Activated T-helper 17 cell treated with anti-CD3 and anti-CD28 coated beads, Interleukin-2, amount 50 U/mL, for 72 hours (primary cell): ENCODE measurements at regions not wholly inside any gene's neighbourhood (a gene's known extent, or its start where the extent isn't known, plus 50 kb on each side); places are given as distances from the start of the nearest gene placed in this dataset.

Experiments
- ATAC-seq: fragments of 150-1000 bp; cut with Tn5 transposase; replicated peaks from 2 replicates; pipeline ENCODE4 v1.10.0; 2021; ENCODE audit warnings: mild to moderate bottlenecking, moderate library complexity
- H3K27ac Mint-ChIP-seq: one replicate; pipeline ENCODE4 v1.8.0; 2022; ENCODE audit warnings: mixed read lengths
- H3K27me3 Mint-ChIP-seq: one replicate; pipeline ENCODE4 v1.8.0; 2022; ENCODE audit warnings: mixed read lengths
- H3K36me3 Mint-ChIP-seq: one replicate; pipeline ENCODE4 v1.8.0; 2022; ENCODE audit warnings: low read depth, mild to moderate bottlenecking, mixed read lengths
- H3K4me1 Mint-ChIP-seq: one replicate; pipeline ENCODE4 v1.8.0; 2022; ENCODE audit warnings: mixed read lengths
- H3K4me3 Mint-ChIP-seq: one replicate; pipeline ENCODE4 v1.8.0; 2022; ENCODE audit warnings: mild to moderate bottlenecking, mixed read lengths
- H3K9me3 Mint-ChIP-seq: one replicate; pipeline ENCODE4 v1.8.0; 2022; ENCODE audit warnings: mixed read lengths

GRCh38 chr5:74135033-74135432, 505.5 kb downstream of the ENC1 start:
- H3K36me3 Mint-ChIP-seq: no peaks in the 10 kb centered on the region
- no peak overlapping the region for H3K4me3 Mint-ChIP-seq
- no peak for ATAC-seq
- no peaks in the 10 kb centered on the region for H3K4me1 Mint-ChIP-seq
- no peaks in the 10 kb centered on the region for H3K9me3 Mint-ChIP-seq
- H3K27me3 Mint-ChIP-seq: peaks cover 19% of the 10 kb centered on the region
- H3K27ac Mint-ChIP-seq: no peak overlapping the region

- Mint-ChIP-seq H3K36me3 (no peaks in the 10 kb centered on the region), H3K9me3 (no peaks in the 10 kb centered on the region), H3K27ac (no peak overlapping the region), H3K4me3 (no peak overlapping the region), H3K27me3 (peaks cover 23% of the 10 kb centered on the region), H3K4me1 (no peaks in the 10 kb centered on the region)
- no peak for ATAC-seq
Observed at GRCh38 chr5:74132485-74132884, 506.5 kb downstream of the ARHGEF28 start.

- Mint-ChIP-seq H3K9me3 (no peaks in the 10 kb centered on the region), H3K27me3 (peaks cover 23% of the 10 kb centered on the region), H3K27ac (no peak overlapping the region), H3K4me3 (no peak overlapping the region), H3K4me1 (no peaks in the 10 kb centered on the region), H3K36me3 (no peaks in the 10 kb centered on the region)
- no peak for ATAC-seq
Observed at GRCh38 chr5:74131250-74131649, 505.3 kb downstream of the ARHGEF28 start.

GRCh38 chr5:74130155-74130897, 504.3 kb downstream of the ARHGEF28 start:
- Mint-ChIP-seq H3K4me3 (no peak overlapping the region), H3K4me1 (no peaks in the 10 kb centered on the region), H3K9me3 (no peaks in the 10 kb centered on the region), H3K27me3 (peaks cover 15% of the 10 kb centered on the region), H3K36me3 (no peaks in the 10 kb centered on the region), H3K27ac (no peak overlapping the region)
- ATAC-seq: no peak

- H3K4me1 Mint-ChIP-seq: no peaks in the 10 kb centered on the region
- no peak overlapping the region for H3K27ac Mint-ChIP-seq
- H3K4me3 Mint-ChIP-seq: no peak overlapping the region
- H3K36me3 Mint-ChIP-seq: no peaks in the 10 kb centered on the region
- peaks cover 15% of the 10 kb centered on the region for H3K27me3 Mint-ChIP-seq
- ATAC-seq: no peak
- H3K9me3 Mint-ChIP-seq: no peaks in the 10 kb centered on the region
Observed at GRCh38 chr5:74127381-74128320, 501.7 kb downstream of the ARHGEF28 start.

- Mint-ChIP-seq H3K9me3 (no peaks in the 10 kb centered on the region), H3K36me3 (no peaks in the 10 kb centered on the region), H3K4me1 (no peaks in the 10 kb centered on the region), H3K27me3 (peaks cover 22% of the 10 kb centered on the region), H3K27ac (no peak overlapping the region), H3K4me3 (no peak overlapping the region)
- ATAC-seq: no peak
Observed at GRCh38 chr5:74126294-74126693, 500.3 kb downstream of the ARHGEF28 start.

- Mint-ChIP-seq H3K4me1 (no peaks in the 10 kb centered on the region), H3K4me3 (no peak overlapping the region), H3K9me3 (peaks cover under 1% of the 10 kb centered on the region), H3K27ac (no peak overlapping the region), H3K27me3 (peaks cover 16% of the 10 kb centered on the region), H3K36me3 (no peaks in the 10 kb centered on the region)
- no peak for ATAC-seq
Observed at GRCh38 chr5:74124826-74125225, 498.8 kb downstream of the ARHGEF28 start.

- no peaks in the 10 kb centered on the region for H3K4me1 Mint-ChIP-seq
- no peak for ATAC-seq
- no peak overlapping the region for H3K4me3 Mint-ChIP-seq
- no peaks in the 10 kb centered on the region for H3K36me3 Mint-ChIP-seq
- H3K27me3 Mint-ChIP-seq: peaks cover 17% of the 10 kb centered on the region
- peaks cover 4% of the 10 kb centered on the region for H3K9me3 Mint-ChIP-seq
- H3K27ac Mint-ChIP-seq: no peak overlapping the region
Observed at GRCh38 chr5:74123929-74124328, 497.9 kb downstream of the ARHGEF28 start.

GRCh38 chr5:74122979-74123590, 497.1 kb downstream of the ARHGEF28 start:
- Mint-ChIP-seq H3K4me1 (no peaks in the 10 kb centered on the region), H3K27ac (no peak overlapping the region), H3K36me3 (no peaks in the 10 kb centered on the region), H3K4me3 (no peak overlapping the region), H3K27me3 (peaks cover 13% of the 10 kb centered on the region), H3K9me3 (peaks cover 6% of the 10 kb centered on the region)
- no peak for ATAC-seq

- no peak for ATAC-seq
- Mint-ChIP-seq H3K36me3 (no peaks in the 10 kb centered on the region), H3K4me3 (no peak overlapping the region), H3K27me3 (peaks cover 16% of the 10 kb centered on the region), H3K9me3 (peaks cover 9% of the 10 kb centered on the region), H3K27ac (no peak overlapping the region), H3K4me1 (no peaks in the 10 kb centered on the region)
Observed at GRCh38 chr5:74122175-74122574, 496.2 kb downstream of the ARHGEF28 start.

- ATAC-seq: no peak
- Mint-ChIP-seq H3K27me3 (peaks cover 22% of the 10 kb centered on the region), H3K9me3 (peaks cover 9% of the 10 kb centered on the region), H3K36me3 (no peaks in the 10 kb centered on the region), H3K4me1 (no peaks in the 10 kb centered on the region), H3K4me3 (no peak overlapping the region), H3K27ac (no peak overlapping the region)
Observed at GRCh38 chr5:74120585-74120984, 494.6 kb downstream of the ARHGEF28 start.

GRCh38 chr5:74118071-74118470, 492.1 kb downstream of the ARHGEF28 start:
- Mint-ChIP-seq H3K4me3 (no peak overlapping the region), H3K36me3 (no peaks in the 10 kb centered on the region), H3K9me3 (peaks cover 12% of the 10 kb centered on the region), H3K4me1 (no peaks in the 10 kb centered on the region), H3K27ac (no peak overlapping the region), H3K27me3 (peaks cover 25% of the 10 kb centered on the region)
- no peak for ATAC-seq

- Mint-ChIP-seq H3K4me1 (no peaks in the 10 kb centered on the region), H3K27me3 (peaks cover 24% of the 10 kb centered on the region), H3K4me3 (no peak overlapping the region), H3K9me3 (peaks cover 12% of the 10 kb centered on the region), H3K36me3 (no peaks in the 10 kb centered on the region), H3K27ac (no peak overlapping the region)
- no peak for ATAC-seq
Observed at GRCh38 chr5:74116984-74117383, 491.0 kb downstream of the ARHGEF28 start.

- no peaks in the 10 kb centered on the region for H3K36me3 Mint-ChIP-seq
- peaks cover 12% of the 10 kb centered on the region for H3K9me3 Mint-ChIP-seq
- no peaks in the 10 kb centered on the region for H3K4me1 Mint-ChIP-seq
- ATAC-seq: no peak
- no peak overlapping the region for H3K27ac Mint-ChIP-seq
- no peak overlapping the region for H3K4me3 Mint-ChIP-seq
- peaks cover 25% of the 10 kb centered on the region for H3K27me3 Mint-ChIP-seq
Observed at GRCh38 chr5:74116266-74116665, 490.3 kb downstream of the ARHGEF28 start.
